H1 (cell line): ENCODE measurements at regions not wholly inside any gene's neighbourhood (a gene's known extent, or its start where the extent isn't known, plus 50 kb on each side); places are given as distances from the start of the nearest gene placed in this dataset.

Experiments used
- CREB1 ChIP-seq: IDR thresholded peaks from 2 replicates; pipeline ENCODE4 v1.6.1; 2012; ENCODE audit warnings: inconsistent platforms
- GABPA ChIP-seq: IDR thresholded peaks from 2 replicates; pipeline ENCODE4 v1.6.1; 2011; ENCODE audit warnings: mild to moderate bottlenecking, low read length, moderate library complexity, borderline replicate concordance; ENCODE audit not compliant: insufficient read depth
- HDAC2 ChIP-seq, 2 experiments: fragments of 300-600 bp in 1 of 2; sonication (generic) in 1 of 2; IDR thresholded peaks; 2 replicates each; pipeline ENCODE4 v1.6.1; 2011 to 2012; ENCODE audit warnings: low read depth in 2 of 2, low read length in 2 of 2, mild to moderate bottlenecking in 2 of 2, moderate library complexity in 2 of 2, borderline replicate concordance in 1 of 2, inconsistent platforms in 1 of 2
- JUND ChIP-seq: IDR thresholded peaks from 2 replicates; pipeline ENCODE4 v1.6.1; 2011; ENCODE audit warnings: mild to moderate bottlenecking, improper control_type of control experiment, low read length
- PHF8 ChIP-seq: fragments of 200-600 bp; sonication (generic); conservative IDR thresholded peaks from 2 replicates; pipeline ENCODE4 v1.7.1; 2012; ENCODE audit warnings: low read depth, mild to moderate bottlenecking, inconsistent platforms, low read length, moderate library complexity
- RNF2 ChIP-seq: fragments of 200-900, 300-1000 bp; sonication (generic); IDR thresholded peaks from 2 replicates; pipeline ENCODE4 v1.7.1; 2016; ENCODE audit warnings: borderline replicate concordance, low read depth, mild to moderate bottlenecking, antibody characterized with exemption, low read length; ENCODE audit not compliant: poor library complexity, severe bottlenecking; ENCODE audit errors: missing control alignments
- SIN3A ChIP-seq, 2 experiments: IDR thresholded peaks in 1 of 2; conservative IDR thresholded peaks in 1 of 2; 2 replicates each; pipeline ENCODE4 v1.6.1; 2011 to 2012; ENCODE audit warnings: low read length in 2 of 2, improper control_type of control experiment in 1 of 2, low read depth in 1 of 2, mild to moderate bottlenecking in 1 of 2
- SIRT6 ChIP-seq: IDR thresholded peaks from one replicate; pipeline ENCODE4 v1.7.1; 2012; ENCODE audit warnings: low read length, inconsistent platforms
- SRF ChIP-seq: IDR thresholded peaks from 2 replicates; pipeline ENCODE4 v1.6.1; 2011; ENCODE audit warnings: mild to moderate bottlenecking, low read depth, low read length, moderate library complexity
- TF ChIP-seq, protein P1 (sequence below): fragments of 300-600 bp; sonication (generic); IDR thresholded peaks from 2 replicates; pipeline ENCODE4 v1.7.1; 2012; ENCODE audit warnings: low read length, moderate library complexity, mild to moderate bottlenecking, inconsistent platforms; ENCODE audit not compliant: insufficient replicate concordance

DNA sequence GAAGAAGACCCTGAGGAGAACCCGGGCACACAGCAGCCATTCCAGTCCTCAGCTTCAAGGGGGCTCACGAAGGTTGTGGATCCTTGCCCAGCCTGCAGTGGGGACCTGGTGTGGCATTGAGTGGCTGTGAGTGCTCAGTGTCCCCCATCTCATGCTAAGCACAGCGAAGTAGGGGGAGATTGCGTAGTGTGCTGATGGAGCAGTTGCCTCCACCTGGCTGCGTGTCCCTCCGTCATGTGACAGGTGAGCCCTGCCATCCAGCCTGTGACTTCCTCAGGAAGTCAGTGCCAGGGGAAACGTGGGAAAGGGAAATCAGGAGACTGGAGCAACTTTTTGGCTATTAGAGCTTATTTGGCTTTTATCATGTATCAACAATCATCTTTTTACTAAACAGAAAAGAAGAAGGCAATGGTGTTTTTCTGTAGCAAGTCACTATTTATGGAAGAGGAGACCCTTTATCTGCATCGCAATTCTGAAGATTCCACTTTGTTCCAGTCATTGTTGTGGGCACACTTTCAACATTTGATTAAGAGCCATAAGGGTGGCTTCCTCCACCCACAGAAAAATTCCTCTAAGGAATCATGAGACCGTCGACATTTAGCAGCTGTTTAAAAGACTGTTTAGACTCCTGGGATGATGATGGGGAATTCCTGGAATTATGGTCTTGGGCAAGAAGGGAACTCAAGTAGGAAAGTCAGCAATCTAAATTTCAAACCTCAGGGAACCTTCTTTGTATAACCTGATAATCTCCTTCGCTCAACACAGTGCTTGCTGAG is 126.8 kb upstream of the SPATA13 start (continued):
- TF ChIP-seq, protein P1, sequence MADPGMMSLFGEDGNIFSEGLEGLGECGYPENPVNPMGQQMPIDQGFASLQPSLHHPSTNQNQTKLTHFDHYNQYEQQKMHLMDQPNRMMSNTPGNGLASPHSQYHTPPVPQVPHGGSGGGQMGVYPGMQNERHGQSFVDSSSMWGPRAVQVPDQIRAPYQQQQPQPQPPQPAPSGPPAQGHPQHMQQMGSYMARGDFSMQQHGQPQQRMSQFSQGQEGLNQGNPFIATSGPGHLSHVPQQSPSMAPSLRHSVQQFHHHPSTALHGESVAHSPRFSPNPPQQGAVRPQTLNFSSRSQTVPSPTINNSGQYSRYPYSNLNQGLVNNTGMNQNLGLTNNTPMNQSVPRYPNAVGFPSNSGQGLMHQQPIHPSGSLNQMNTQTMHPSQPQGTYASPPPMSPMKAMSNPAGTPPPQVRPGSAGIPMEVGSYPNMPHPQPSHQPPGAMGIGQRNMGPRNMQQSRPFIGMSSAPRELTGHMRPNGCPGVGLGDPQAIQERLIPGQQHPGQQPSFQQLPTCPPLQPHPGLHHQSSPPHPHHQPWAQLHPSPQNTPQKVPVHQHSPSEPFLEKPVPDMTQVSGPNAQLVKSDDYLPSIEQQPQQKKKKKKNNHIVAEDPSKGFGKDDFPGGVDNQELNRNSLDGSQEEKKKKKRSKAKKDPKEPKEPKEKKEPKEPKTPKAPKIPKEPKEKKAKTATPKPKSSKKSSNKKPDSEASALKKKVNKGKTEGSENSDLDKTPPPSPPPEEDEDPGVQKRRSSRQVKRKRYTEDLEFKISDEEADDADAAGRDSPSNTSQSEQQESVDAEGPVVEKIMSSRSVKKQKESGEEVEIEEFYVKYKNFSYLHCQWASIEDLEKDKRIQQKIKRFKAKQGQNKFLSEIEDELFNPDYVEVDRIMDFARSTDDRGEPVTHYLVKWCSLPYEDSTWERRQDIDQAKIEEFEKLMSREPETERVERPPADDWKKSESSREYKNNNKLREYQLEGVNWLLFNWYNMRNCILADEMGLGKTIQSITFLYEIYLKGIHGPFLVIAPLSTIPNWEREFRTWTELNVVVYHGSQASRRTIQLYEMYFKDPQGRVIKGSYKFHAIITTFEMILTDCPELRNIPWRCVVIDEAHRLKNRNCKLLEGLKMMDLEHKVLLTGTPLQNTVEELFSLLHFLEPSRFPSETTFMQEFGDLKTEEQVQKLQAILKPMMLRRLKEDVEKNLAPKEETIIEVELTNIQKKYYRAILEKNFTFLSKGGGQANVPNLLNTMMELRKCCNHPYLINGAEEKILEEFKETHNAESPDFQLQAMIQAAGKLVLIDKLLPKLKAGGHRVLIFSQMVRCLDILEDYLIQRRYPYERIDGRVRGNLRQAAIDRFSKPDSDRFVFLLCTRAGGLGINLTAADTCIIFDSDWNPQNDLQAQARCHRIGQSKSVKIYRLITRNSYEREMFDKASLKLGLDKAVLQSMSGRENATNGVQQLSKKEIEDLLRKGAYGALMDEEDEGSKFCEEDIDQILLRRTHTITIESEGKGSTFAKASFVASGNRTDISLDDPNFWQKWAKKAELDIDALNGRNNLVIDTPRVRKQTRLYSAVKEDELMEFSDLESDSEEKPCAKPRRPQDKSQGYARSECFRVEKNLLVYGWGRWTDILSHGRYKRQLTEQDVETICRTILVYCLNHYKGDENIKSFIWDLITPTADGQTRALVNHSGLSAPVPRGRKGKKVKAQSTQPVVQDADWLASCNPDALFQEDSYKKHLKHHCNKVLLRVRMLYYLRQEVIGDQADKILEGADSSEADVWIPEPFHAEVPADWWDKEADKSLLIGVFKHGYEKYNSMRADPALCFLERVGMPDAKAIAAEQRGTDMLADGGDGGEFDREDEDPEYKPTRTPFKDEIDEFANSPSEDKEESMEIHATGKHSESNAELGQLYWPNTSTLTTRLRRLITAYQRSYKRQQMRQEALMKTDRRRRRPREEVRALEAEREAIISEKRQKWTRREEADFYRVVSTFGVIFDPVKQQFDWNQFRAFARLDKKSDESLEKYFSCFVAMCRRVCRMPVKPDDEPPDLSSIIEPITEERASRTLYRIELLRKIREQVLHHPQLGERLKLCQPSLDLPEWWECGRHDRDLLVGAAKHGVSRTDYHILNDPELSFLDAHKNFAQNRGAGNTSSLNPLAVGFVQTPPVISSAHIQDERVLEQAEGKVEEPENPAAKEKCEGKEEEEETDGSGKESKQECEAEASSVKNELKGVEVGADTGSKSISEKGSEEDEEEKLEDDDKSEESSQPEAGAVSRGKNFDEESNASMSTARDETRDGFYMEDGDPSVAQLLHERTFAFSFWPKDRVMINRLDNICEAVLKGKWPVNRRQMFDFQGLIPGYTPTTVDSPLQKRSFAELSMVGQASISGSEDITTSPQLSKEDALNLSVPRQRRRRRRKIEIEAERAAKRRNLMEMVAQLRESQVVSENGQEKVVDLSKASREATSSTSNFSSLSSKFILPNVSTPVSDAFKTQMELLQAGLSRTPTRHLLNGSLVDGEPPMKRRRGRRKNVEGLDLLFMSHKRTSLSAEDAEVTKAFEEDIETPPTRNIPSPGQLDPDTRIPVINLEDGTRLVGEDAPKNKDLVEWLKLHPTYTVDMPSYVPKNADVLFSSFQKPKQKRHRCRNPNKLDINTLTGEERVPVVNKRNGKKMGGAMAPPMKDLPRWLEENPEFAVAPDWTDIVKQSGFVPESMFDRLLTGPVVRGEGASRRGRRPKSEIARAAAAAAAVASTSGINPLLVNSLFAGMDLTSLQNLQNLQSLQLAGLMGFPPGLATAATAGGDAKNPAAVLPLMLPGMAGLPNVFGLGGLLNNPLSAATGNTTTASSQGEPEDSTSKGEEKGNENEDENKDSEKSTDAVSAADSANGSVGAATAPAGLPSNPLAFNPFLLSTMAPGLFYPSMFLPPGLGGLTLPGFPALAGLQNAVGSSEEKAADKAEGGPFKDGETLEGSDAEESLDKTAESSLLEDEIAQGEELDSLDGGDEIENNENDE = no peak
- TF ChIP-seq HDAC2 (IDR thresholded peaks at IDR 0.05; ENCODE audit: borderline replicate concordance in 1 of 2, low read depth in 2 of 2, low read length in 2 of 2) (no peak), SIRT6 (no peak), SRF (no peak), CREB1 (no peak), PHF8 (no peak), SIN3A (conservative IDR thresholded peaks at IDR 0.05 in 1 of 2, IDR thresholded peaks at IDR 0.05 in 1 of 2; ENCODE audit: low read depth in 1 of 2, low read length in 2 of 2) (no peak), JUND (no peak), RNF2 (no peak), GABPA (no peak)
